Psoas muscle (tissue), 7 donors: ENCODE measurements at regions not wholly inside any gene's neighbourhood (a gene's known extent, or its start where the extent isn't known, plus 50 kb on each side); places are given as distances from the start of the nearest gene placed in this dataset.

Experiments
- ATAC-seq, 4 donors: fragments of 200-7000 bp; cut with Tn5 transposase; one replicate each; pipeline ENCODE4 v1.9.1; 2020; ENCODE audit warnings: moderate library complexity in 3 of 4, mild to moderate bottlenecking in 2 of 4
- DNase-seq, 2 donors: peaks; one replicate each; pipeline ENCODE4 v3.0.0-alpha.2; 2020
- H3K27ac ChIP-seq: fragments of 200-600 bp; one replicate; pipeline ENCODE4 v1.8.0; 2022
- H3K27me3 ChIP-seq, 3 donors: fragments of 200-600 bp in 1 of 3; one replicate each; pipeline versions ENCODE4 v1.6.1 to v1.8.0; 2013 to 2022; ENCODE audit warnings: low read length in 2 of 3, mild to moderate bottlenecking in 2 of 3, moderate library complexity in 1 of 3; ENCODE audit not compliant: insufficient read depth in 3 of 3
- H3K36me3 ChIP-seq, 2 donors: fragments of 200-600 bp in 1 of 2; one replicate each; pipeline versions ENCODE4 v1.6.1 to v1.8.0; 2013 to 2022; ENCODE audit warnings: low read depth in 1 of 2, mild to moderate bottlenecking in 1 of 2, moderate library complexity in 1 of 2; ENCODE audit not compliant: insufficient read depth in 1 of 2
- H3K4me1 ChIP-seq: fragments of 200-600 bp; one replicate; pipeline ENCODE4 v1.8.0; 2022
- H3K4me3 ChIP-seq: fragments of 200-600 bp; one replicate; pipeline ENCODE4 v1.8.0; 2022; ENCODE audit warnings: mild to moderate bottlenecking
- H3K9me3 ChIP-seq: fragments of 200-600 bp; one replicate; pipeline ENCODE4 v1.8.0; 2022
- CTCF ChIP-seq: fragments of 200-600 bp; IDR thresholded peaks from one replicate; pipeline ENCODE4 v1.8.0; 2022; ENCODE audit warnings: antibody characterized with exemption
- WGBS, 3 donors: extraction: QIAGEN DNeasy Blood & Tissue Kit; methylation state at CpG; one replicate each; pipeline versions ENCODE4 v1.1.6 to v1.1.7; 2013; 5-methylcytosine and 5-hydroxymethylcytosine counted together
- intact Hi-C, 2 donors: fragments of 100-400 bp; cut with DNase I; formaldehyde crosslinking; loops; one replicate each; pipeline versions ENCODE4 v1.11.0 to v1.14.2; 2022
- donor health status: healthy with polysubstance abuse.
- donor health status: DM: no; HTN: no; CAD: no; lungs with moderate emphysema.
- donor health status: Bipolar disorder and iron deficiency.
- donor health status: healthy.
- donor health status: DM: yes; HTN: yes; CAD: no.
- donor health status: DM: no; HTN: no; CAD: no.
- donor health status: DM: yes; HTN: yes; CAD: no.

GRCh38 chr2:118312969-118313756 is 224.9 kb downstream of the INSIG2 start:
- no peak overlapping the region for H3K27ac ChIP-seq
- TF ChIP-seq CTCF = no peak
- ATAC-seq (peak; percentile 65 to 83 (median 74)), DNase-seq (no peak)
- intact Hi-C loops = no loop called here
- peaks cover 3% of the 10 kb centered on the region for H3K4me1 ChIP-seq
- no peaks in the 10 kb centered on the region for H3K9me3 ChIP-seq
- no peaks in the 10 kb centered on the region for H3K36me3 ChIP-seq
- peaks cover 0 to 35% (median 4%) of the 10 kb centered on the region in 3 donors for H3K27me3 ChIP-seq
- no peak overlapping the region for H3K4me3 ChIP-seq
- 7 to 11% (median 11%) methylated on average over 4 of the region's 4 CpGs for WGBS, 3 donors

- ATAC-seq = peak in 1 of 4 donors; percentile 46
- peaks cover 3% of the 10 kb centered on the region for H3K4me1 ChIP-seq
- TF ChIP-seq CTCF = no peak
- H3K9me3 ChIP-seq = no peaks in the 10 kb centered on the region
- intact Hi-C loops = no loop called here
- H3K27ac ChIP-seq = peak overlapping the region; percentile 34
- 25 to 36% (median 34%) methylated on average over 20 of the region's 20 CpGs for WGBS, 3 donors
- peak overlapping the region; percentile 68 for H3K4me3 ChIP-seq
- DNase-seq = peak; percentile 17 to 59
- H3K36me3 ChIP-seq = no peaks in the 10 kb centered on the region
- H3K27me3 ChIP-seq = peaks cover 0 to 43% (median 4%) of the 10 kb centered on the region in 3 donors
Observed at GRCh38 chr2:118310681-118311429, 222.6 kb downstream of the INSIG2 start.

GRCh38 chr2:118309946-118310680 is 221.8 kb downstream of the INSIG2 start:
- DNase-seq = peak in 1 of 2 donors; percentile 64
- ATAC-seq = peak; percentile 17 to 75 (median 58)

More at GRCh38 chr2:118309946-118310680, 221.8 kb downstream of the INSIG2 start:
- intact Hi-C loops = no loop called here
- Histone ChIP-seq H3K4me1 (peaks cover 3% of the 10 kb centered on the region), H3K27me3 (peaks cover 0 to 43% (median 4%) of the 10 kb centered on the region in 3 donors), H3K4me3 (peak overlapping the region; percentile 68), H3K36me3 (no peaks in the 10 kb centered on the region), H3K27ac (peak overlapping the region; percentile 34), H3K9me3 (no peaks in the 10 kb centered on the region)
- WGBS, 3 donors = 1 to 2% (median 2%) methylated on average over 56 of the region's 56 CpGs
- no peak for TF ChIP-seq CTCF
